HT1080 (cell line): ENCODE measurements at regions not wholly inside any gene's neighbourhood (a gene's known extent, or its start where the extent isn't known, plus 50 kb on each side); places are given as distances from the start of the nearest gene placed in this dataset.
A peak's percentile ranks its signal among the peaks of the same experiment; 100 is the strongest.

Source experiments
- DNase-seq: peaks from one replicate; pipeline ENCODE4 v3.0.0-alpha.2; 2015; ENCODE audit warnings: low read depth

GRCh38 chr5:10018201-10019069 lies 231.3 kb downstream of the ATPSCKMT start:
- DNase-seq: peak; percentile 96

DNA sequence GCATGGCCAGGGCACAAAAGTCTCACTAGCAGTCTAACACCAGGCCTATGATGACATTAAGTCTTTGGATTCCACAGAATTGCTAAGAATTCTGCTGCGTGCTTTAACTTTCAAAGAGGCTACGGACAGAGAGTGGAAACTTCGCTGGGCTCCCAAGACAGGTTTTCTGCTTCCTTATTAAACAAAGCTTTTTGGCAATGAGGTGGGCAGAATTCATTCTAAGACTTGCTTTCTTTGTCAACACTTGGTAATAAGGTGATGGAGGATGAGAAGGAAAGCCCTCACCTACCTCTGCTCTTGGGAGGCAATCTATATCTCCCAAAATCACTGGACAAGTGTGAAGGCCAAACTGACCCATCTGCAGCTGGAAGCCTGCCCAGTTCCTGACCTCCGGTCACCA lies 231.9 kb downstream of the ATPSCKMT start:
- no peak for DNase-seq

- peak; percentile 80 for DNase-seq
Observed at GRCh38 chr5:10016559-10016958, 233.1 kb downstream of the ATPSCKMT start.

DNA sequence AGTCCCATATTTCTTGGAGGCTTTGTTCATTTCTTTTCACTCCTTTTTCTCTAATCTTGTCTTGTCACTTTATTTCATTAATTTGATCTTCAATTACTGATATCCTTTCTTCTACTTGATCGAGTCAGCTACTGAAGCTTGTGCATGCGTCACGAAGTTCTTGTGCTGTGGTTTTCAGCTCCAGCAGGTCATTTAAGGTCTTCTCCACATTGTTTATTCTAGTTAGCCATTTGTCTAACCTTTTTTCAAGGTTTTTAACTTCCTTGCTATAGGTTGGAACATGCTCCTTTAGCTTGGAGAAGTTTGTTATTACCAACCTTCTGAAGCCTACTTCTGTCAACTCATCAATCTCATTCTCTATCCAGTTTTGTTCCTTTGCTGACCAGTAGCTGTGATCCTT lies 234.0 kb downstream of the ATPSCKMT start:
- peak; percentile 53 for DNase-seq

DNA sequence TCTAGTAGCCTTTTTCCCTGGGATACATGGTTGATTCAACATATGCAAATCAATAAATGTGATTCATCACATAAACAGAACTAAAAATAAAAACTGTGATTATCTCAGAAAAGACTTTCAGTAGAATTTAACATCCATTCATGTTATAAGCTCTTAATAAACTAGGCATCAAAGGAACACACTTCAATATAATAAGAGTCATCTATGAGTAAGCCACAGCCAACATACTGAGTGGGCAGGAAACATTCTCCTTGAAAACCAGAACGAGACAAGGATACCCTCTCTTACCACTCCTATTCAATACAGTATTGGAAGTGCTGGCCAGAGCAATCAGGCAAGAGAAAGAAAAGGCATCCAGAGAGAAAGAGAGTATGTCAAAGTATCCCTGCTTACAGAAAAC lies 239.9 kb downstream of the ATPSCKMT start:
- DNase-seq: peak; percentile 58

DNA sequence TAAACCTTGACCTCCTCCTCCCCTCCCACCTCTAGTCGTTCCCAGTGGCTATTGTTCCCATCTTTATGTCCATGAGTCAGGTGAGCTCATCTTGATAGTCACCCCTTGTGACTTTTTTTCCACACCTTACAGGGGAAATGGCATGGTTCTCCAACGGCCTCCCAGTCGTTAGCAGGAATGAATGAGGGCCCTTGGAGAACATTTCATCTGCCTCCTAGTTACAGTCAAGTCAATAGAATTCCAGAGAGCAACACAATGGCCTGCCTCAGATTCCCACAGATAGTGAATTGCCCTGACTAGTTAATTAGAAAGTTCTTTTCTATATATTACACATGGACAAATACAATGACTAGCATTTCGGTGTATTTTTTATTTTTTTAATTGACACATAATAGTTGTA lies 262.6 kb downstream of the ATPSCKMT start:
- DNase-seq: no peak

- DNase-seq: no peak
Observed at GRCh38 chr5:9977070-9977469, 272.6 kb downstream of the ATPSCKMT start.

- DNase-seq: no peak
Observed at GRCh38 chr5:9976621-9977020, 273.1 kb downstream of the ATPSCKMT start.

DNA sequence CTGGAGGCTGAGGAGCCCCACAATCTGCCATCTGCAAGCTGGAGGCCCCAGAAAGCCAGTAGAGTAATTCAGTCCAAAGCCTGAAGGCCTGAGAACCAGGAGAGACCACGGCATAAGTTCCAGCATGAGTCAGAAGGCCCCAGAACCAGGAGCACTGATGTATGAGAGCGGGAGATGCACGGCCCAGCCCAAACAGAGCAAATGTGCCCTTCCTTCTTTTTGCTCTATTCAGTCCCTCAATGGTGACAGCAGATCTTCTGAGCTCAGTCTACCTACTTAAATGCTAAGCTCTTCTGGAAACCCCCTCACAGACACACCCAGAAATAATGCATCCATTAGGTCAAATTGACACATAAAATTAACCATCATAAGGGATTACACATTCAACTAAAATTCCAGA lies 277.6 kb downstream of the ATPSCKMT start:
- DNase-seq: no peak

- DNase-seq: no peak
Observed at GRCh38 chr5:9971301-9971700, 278.4 kb downstream of the ATPSCKMT start.

- no peak for DNase-seq
Observed at GRCh38 chr5:9958914-9959313, 290.8 kb downstream of the ATPSCKMT start.

- DNase-seq: no peak
Observed at GRCh38 chr5:9957214-9957613, 292.5 kb downstream of the ATPSCKMT start.

- DNase-seq: no peak
Observed at GRCh38 chr5:9956725-9957124, 293.0 kb downstream of the ATPSCKMT start.

DNA sequence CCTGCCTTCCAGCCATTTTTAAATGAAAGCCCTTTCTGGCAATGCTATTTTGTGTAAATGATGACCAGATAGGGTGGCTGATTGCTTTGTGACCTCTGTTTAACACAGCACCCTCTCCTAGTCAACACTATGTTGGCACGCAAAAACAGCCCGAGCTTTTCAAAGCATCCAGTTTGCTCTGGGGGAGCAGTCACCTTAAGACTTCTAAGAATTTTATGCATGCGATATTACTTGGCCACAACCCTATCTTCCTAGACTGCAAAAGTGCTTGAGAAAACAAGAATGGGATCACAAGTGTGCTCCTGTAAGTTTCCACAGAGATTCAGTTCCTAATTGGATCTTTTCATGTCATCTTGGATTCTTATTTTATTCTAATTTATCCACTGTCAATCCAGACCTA lies 294.1 kb downstream of the ATPSCKMT start:
- no peak for DNase-seq

DNA sequence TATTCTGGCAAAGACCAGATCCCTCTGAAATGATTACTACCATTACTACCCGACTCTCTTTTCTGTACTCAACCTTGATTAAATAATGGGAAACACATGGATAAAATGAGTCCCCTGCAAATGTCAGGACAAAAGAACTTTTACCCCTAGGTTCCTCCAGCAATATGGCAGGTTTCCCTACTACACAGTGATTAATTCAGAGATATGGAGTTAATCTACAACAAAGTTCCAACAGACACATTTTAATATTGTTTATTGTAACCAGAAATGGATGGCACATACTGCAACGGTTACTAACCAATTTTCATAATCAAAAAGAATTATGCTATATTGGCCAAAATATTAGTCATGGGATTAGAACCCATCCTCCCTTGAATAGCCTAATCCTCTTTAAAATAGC lies 294.8 kb downstream of the ATPSCKMT start:
- DNase-seq: no peak

DNA sequence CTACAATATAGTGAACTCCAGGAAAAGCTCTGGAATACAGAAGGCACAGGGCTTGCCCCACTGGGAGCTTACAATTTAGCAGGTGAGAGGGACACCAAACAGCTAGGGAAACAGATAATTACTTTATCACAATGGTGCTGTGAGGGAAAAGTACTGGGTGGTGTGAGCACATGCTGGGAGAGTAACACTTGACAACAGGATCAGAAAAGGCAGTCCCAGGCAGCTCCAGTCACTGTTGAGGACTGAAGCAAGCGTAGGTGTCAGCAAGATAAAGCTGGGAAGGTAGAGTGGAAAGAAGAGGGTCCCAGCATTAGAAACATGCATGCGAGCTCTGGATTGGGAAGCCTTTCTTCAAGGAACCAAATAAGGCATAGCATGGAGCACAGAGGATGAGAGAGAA lies 296.0 kb downstream of the ATPSCKMT start:
- DNase-seq: no peak

DNA sequence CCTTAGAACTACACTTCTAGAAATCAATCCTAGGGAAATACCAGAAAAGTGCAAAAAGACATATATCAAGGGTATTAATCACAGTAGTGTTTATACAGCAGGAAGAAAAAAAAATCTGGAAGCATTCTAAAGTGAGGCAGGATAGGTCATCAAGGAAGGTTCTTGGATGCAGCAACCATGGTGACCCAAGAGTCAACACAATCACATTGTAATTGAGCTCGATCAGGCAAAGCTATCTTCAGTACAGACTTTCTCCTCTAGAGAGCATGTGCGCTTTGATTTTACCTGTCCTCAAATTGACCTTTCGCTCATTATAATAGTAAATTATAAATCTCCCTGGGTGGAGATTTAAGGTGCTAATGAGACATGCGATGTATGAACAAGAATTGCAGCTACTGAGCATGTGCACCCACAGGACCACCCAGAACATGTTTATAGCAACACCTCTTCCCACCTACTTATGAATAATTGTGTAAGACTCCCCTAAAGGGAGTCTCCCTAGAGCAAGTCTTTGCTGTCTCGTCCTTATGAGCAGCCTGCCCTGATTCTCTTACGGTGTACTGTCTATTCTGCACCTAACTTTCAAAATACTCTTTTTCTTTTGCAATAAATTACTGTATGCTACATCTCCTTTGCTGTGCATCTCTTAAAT lies 297.7 kb downstream of the ATPSCKMT start:
- no peak for DNase-seq

DNA sequence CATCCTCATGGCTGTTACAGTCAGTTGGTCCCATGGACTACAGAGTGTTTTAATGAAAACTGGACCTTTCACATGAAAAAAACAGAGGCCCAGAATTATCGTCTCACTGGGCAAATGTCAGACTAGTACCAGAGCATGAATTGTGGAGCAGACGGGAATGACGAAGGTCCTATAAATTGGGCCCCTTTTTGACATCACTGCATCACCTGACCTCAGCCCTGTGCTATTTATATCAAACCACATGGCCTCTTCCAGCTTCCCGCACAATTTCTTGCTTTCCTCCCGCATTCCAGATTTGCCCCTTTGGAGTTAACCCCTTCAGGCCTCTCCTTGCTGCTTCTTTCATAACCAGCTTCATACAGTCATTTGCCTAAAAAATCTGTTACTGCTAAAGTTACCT lies 301.7 kb downstream of the ATPSCKMT start:
- no peak for DNase-seq

DNA sequence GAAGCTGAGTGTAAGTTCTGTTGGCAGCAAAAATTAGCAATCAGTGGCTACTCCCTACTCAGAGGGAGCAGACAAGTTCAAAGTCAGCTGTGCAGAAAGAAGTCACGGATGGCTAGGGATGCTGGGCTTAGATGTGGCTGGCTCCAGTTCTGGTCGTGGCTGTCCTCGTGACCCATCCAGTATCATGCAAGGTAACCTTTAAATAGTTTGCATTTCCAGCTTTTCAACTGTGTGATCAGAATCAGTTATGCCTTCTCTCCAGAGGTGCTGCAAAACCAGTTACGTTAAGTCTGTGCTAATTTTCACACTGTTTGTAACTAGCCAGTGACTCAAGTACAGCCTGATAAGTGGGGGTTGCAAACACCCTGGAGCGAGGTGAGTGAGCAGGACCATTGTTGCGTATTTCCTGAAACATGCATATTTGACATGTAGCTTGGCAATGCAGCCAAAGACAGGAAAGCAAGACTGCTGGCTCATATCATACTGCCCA lies 302.4 kb downstream of the ATPSCKMT start:
- no peak for DNase-seq

DNA sequence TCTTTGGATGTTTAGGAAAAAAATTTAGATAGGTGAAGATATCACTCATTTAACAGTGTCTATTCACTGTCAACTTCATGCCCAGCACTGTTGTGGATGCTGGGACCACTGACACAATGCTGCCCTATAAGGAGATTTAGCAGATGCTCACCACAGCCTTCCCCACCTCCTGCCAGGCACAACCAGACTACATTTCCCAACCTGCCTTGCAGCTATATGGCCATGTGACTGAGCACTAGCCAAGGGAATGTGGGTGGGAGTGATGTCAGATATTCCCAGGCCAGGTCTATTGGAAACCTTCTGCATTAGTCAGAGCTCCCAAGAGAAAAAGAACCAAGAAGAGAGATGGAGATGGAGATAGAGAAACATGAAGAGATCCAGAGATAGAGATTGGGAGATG lies 302.6 kb upstream of the TAS2R1 start:
- peak; percentile 81 for DNase-seq

DNA sequence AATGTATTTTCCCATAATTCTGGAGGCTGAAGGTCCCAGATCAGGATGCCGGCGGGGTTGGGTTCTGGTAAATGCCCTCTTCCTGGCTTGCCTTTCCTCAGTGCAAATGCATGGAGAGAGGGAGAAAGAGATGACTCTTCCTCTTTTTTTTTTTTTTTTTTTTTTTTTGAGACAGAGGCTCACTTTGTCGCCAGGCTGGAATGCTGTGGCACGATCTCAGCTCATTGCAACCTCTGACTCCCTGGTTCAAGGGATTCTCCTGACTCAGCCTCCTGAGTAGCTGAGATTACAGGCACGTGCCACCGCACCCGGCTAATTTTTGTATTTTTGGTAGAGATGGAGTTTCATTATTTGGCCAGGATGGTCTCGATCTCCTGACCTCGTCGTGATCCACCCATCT lies 300.0 kb upstream of the TAS2R1 start:
- DNase-seq: peak; percentile 58

GRCh38 chr5:9928326-9928725 lies 298.2 kb upstream of the TAS2R1 start:
- DNase-seq: no peak

DNA sequence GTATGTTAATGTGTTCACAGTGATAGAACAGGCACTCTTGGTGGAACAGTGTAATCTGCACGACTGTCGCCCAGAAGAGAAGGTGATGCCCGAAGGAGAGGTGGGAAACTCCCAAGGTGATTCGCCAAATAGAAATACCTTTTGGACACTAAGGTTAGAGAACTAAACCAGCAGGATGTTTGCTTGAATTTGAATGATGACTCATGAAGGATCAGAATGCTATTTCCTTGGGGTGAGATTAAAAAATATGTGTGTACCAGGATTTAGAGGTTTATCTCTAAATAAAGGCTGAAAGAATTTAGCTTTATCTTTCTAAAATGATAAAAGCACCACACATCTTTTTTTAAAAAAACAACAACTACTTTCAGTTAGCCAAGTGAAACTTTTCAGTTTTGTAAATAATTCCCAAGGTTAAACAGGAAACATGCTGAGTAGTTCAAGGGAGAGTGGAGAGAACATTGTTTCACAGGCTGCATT lies 297.4 kb upstream of the TAS2R1 start:
- DNase-seq: peak; percentile 49
